Activated naive CD8-positive, alpha-beta T cell (primary cell): ENCODE measurements at regions not wholly inside any gene's neighbourhood (a gene's known extent, or its start where the extent isn't known, plus 50 kb on each side); places are given as distances from the start of the nearest gene placed in this dataset.

Source experiments
- H3K27ac Mint-ChIP-seq: one replicate; pipeline ENCODE4 v1.8.0; 2021; ENCODE audit warnings: mixed read lengths
- H3K27me3 Mint-ChIP-seq: one replicate; pipeline ENCODE4 v1.8.0; 2021; ENCODE audit warnings: mixed read lengths
- H3K36me3 Mint-ChIP-seq: one replicate; pipeline ENCODE4 v1.8.0; 2021; ENCODE audit warnings: mixed read lengths
- H3K4me1 Mint-ChIP-seq: one replicate; pipeline ENCODE4 v1.8.0; 2021; ENCODE audit warnings: low read depth, mixed read lengths
- H3K4me3 Mint-ChIP-seq: one replicate; pipeline ENCODE4 v1.8.0; 2021; ENCODE audit warnings: mild to moderate bottlenecking, mixed read lengths
- H3K9me3 Mint-ChIP-seq: one replicate; pipeline ENCODE4 v1.8.0; 2021; ENCODE audit warnings: low read depth, mixed read lengths

DNA sequence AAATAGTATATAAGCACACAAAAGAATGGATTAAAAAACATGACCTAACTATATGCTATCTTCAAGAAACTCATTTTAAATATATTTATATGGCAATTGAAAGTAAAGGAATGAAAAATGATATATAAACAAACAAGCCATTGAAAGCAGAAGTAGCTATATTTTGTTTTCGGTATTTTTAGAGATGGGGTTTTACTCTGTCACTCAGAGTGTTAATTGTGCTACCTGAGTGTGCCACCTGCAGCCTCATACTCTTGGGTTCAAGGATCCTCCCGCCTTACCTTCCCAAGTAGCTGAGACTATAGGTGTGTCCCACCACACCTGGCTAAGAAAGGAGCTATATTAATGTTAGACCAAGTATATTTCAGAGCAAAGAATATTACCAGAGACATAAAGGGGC, 624.1 kb downstream of the BUD13 start:
- no peaks in the 10 kb centered on the region for H3K4me1 Mint-ChIP-seq
- no peaks in the 10 kb centered on the region for H3K36me3 Mint-ChIP-seq
- peaks cover 13% of the 10 kb centered on the region for H3K27me3 Mint-ChIP-seq
- peaks cover 4% of the 10 kb centered on the region for H3K9me3 Mint-ChIP-seq
- H3K4me3 Mint-ChIP-seq: no peak overlapping the region
- H3K27ac Mint-ChIP-seq: no peak overlapping the region

DNA sequence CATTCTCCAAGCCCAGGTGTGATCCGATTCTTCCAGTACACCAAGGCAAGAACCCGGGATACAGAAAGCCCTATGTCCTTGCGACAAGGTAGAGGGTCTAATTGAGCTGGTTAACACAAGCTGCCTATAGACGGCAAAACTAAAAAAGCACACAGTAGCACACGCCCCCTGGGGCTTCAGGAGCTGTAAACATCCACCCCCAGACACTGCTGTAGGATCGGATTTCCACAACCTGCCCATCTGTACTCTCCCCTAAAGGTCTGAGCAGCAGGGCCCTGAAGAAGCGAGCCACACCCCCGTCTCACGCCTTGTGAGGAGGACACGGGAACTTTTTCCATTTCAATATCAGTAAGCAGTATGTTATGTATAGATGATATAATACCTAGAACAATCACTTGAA, 624.7 kb downstream of the BUD13 start:
- no peak overlapping the region for H3K4me3 Mint-ChIP-seq
- H3K4me1 Mint-ChIP-seq: no peaks in the 10 kb centered on the region
- H3K36me3 Mint-ChIP-seq: no peaks in the 10 kb centered on the region
- H3K27me3 Mint-ChIP-seq: peaks cover 13% of the 10 kb centered on the region
- no peak overlapping the region for H3K27ac Mint-ChIP-seq
- H3K9me3 Mint-ChIP-seq: peaks cover 4% of the 10 kb centered on the region

DNA sequence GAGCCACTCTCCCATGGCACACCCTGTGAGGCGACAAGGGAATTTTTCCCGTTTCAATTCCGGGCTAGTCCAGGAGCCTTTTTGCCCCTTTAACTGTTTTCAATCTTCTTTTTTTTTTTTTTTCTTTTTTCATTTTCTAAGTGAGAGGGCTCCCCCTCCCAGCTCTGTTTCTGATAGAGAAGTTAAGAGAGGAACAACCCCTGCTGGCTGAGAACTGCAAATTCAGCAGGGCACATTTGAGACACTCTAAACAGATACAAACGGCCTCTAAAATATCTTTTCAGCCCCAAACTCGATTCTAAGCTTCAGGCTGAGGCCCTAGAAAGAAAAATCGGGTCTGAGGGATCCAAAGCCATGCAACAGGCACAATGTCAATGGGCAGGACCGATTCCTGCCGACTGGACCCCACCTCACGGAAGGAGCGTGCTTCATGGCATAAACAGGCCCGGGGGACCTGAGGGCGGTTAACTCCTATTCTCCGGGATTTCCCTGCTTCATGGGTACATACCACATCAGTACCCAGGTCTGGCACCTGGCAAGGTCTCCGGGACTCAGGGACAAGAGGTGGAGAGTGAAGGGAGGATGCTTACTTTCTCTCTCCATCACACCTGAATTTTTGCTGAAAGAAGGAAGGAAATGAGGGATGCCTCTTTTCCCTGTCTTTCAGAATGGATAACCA, 627.5 kb downstream of the BUD13 start:
- H3K27me3 Mint-ChIP-seq: peaks cover 12% of the 10 kb centered on the region

DNA sequence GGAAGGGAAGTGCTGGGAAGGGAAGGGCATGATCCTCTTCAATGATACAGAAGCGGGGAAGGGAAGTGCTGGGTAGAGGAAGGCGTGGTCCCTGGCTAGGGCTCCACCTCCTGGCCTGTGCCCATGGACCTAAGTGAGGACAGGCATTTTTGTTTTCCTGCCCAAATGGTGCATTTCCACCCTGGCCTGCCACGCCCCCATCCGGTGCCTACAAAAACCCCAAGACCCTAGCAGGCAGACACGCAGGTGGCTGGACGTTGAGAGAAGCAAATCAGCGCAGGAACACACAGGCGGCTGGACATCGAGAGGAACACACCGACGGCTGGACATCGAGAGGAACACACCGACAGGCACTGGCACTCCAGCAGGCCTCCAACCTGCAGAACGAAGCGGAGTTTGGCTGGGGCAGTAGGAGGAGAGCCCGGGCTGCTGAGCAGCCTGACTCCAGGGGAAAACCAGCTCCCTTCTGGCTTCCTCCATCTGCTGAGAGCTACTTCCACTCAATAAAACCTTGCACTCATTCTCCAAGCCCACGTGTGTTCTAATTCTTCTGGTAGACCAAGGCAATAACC, 628.3 kb downstream of the BUD13 start:
- peaks cover 13% of the 10 kb centered on the region for H3K27me3 Mint-ChIP-seq
- no peaks in the 10 kb centered on the region for H3K9me3 Mint-ChIP-seq
- no peaks in the 10 kb centered on the region for H3K4me1 Mint-ChIP-seq
- no peak overlapping the region for H3K4me3 Mint-ChIP-seq
- no peak overlapping the region for H3K27ac Mint-ChIP-seq
- H3K36me3 Mint-ChIP-seq: no peaks in the 10 kb centered on the region

More for the DNA sequence above, 627.5 kb downstream of the BUD13 start:
- Mint-ChIP-seq H3K36me3 (no peaks in the 10 kb centered on the region), H3K9me3 (no peaks in the 10 kb centered on the region), H3K4me1 (no peaks in the 10 kb centered on the region), H3K27ac (no peak overlapping the region), H3K4me3 (no peak overlapping the region)

DNA sequence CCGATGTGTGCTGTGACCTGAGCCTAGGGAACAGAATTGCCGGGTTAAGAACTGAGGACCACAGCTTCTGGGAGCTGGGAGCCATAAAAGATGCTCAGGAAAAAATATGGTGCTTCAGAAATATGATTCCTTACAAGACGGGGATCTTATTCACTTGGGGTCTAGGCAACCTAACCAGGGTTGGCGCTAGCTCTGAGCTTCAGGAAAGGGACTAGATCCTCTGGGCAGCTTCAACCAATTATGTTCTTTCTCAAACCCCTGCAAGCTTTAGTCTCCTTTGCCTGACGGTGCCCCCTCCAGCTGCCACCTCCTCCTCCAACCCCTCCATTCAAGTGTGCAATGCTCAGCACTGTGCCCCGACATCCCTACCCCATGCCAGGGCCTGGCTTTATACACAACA, 634.1 kb upstream of the CADM1 start:
- Mint-ChIP-seq H3K9me3 (no peaks in the 10 kb centered on the region), H3K27ac (no peak overlapping the region), H3K36me3 (no peaks in the 10 kb centered on the region), H3K27me3 (peaks cover 3% of the 10 kb centered on the region), H3K4me1 (no peaks in the 10 kb centered on the region), H3K4me3 (no peak overlapping the region)

DNA sequence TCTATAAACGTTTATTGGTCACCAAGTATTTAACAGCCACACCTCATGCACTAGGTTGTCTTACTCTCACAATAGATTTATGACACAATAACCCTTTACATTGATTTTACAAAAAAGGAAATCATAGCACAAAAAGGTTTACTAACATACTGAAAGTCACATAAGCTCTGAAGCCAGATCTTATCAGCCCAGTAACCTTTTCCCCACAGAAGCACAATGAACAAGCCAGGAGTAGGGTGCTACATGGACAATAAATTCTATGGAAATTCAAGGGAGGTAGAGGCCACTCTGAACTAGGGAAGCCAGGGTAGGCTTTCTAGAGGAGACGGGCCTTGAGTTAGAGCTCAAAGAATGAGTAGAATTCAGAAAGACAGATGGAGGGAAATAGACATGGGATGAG, 633.5 kb upstream of the CADM1 start:
- H3K9me3 Mint-ChIP-seq: no peaks in the 10 kb centered on the region
- H3K36me3 Mint-ChIP-seq: no peaks in the 10 kb centered on the region
- no peaks in the 10 kb centered on the region for H3K4me1 Mint-ChIP-seq
- no peak overlapping the region for H3K27ac Mint-ChIP-seq
- H3K27me3 Mint-ChIP-seq: peaks cover 3% of the 10 kb centered on the region
- no peak overlapping the region for H3K4me3 Mint-ChIP-seq

DNA sequence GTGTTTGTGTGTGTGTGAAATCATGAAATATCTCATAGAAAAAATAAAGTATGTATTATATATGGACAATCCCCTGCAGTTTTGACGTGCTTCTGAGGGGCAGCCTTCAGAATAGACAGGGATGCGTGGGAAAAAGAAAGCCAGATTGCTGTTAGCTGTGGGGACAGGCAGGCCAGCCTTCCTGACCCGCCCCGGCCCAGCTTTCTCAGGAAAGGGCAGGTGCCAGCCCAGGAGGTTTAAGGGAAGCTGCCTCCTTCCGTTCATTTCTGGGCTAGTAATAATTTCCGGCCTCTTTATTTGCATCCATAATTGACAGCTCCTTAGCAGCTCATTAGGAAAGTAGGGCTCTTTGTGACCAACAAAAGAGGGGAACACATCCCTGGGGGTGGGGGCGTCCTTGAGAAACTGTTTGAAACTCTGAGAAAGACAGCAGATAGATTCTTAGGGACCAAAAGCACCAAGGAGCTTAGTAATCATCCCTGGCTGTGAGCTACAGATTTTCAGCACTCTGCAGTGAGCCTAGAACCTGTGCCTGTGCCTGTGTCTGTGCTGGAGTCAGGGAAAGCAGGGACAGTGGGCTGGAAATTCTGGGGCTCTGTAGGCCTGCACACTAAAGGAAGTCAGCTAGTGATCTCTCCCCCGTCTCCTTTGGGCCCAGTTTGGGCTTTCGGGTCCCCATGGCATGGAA, 632.9 kb upstream of the CADM1 start:
- Mint-ChIP-seq H3K36me3 (no peaks in the 10 kb centered on the region), H3K27me3 (peaks cover 3% of the 10 kb centered on the region), H3K9me3 (no peaks in the 10 kb centered on the region), H3K4me3 (no peak overlapping the region), H3K4me1 (no peaks in the 10 kb centered on the region), H3K27ac (no peak overlapping the region)

DNA sequence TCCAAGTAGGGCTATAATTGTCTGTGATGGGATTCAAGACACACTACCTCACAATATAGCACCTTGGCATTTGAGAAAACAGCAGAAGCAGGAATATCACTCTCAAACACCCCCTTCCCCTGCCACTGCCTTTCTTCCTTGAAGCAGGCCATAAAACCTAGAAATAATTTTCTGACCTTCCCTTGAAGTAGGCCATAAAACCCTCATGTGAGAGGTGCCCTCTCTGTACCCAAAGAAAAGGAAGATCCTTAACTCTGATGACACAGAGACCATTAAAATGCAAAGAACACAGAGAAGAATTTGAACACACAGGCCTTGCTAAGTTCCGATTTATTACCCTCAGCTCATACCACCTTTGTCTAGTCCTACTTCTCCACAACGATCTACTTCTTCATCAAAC, 631.7 kb upstream of the CADM1 start:
- H3K4me3 Mint-ChIP-seq: no peak overlapping the region
- H3K9me3 Mint-ChIP-seq: no peaks in the 10 kb centered on the region
- H3K27ac Mint-ChIP-seq: no peak overlapping the region
- peaks cover 3% of the 10 kb centered on the region for H3K27me3 Mint-ChIP-seq
- H3K4me1 Mint-ChIP-seq: no peaks in the 10 kb centered on the region
- no peaks in the 10 kb centered on the region for H3K36me3 Mint-ChIP-seq

DNA sequence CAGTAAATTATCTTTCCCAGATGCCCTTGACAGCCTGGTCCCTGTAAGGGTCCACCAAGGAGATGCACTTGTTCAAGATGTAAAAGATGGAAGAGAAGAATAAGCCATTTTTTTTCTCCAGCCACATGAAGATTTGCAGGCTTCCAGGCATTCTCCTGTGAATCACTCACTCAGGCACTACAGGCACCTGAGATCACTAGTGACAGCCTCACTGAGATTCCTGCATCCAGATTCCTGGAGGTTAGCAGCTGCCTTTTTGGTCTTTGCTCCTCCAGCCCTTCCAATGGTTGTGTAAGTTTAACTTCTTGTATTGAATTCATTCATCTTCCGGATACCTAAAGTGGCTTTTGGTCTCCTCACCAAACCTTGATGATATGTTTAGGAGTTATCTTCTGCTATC, 630.2 kb upstream of the CADM1 start:
- Mint-ChIP-seq H3K9me3 (no peaks in the 10 kb centered on the region), H3K4me1 (no peaks in the 10 kb centered on the region), H3K27ac (no peak overlapping the region), H3K36me3 (no peaks in the 10 kb centered on the region), H3K4me3 (no peak overlapping the region), H3K27me3 (no peaks in the 10 kb centered on the region)

DNA sequence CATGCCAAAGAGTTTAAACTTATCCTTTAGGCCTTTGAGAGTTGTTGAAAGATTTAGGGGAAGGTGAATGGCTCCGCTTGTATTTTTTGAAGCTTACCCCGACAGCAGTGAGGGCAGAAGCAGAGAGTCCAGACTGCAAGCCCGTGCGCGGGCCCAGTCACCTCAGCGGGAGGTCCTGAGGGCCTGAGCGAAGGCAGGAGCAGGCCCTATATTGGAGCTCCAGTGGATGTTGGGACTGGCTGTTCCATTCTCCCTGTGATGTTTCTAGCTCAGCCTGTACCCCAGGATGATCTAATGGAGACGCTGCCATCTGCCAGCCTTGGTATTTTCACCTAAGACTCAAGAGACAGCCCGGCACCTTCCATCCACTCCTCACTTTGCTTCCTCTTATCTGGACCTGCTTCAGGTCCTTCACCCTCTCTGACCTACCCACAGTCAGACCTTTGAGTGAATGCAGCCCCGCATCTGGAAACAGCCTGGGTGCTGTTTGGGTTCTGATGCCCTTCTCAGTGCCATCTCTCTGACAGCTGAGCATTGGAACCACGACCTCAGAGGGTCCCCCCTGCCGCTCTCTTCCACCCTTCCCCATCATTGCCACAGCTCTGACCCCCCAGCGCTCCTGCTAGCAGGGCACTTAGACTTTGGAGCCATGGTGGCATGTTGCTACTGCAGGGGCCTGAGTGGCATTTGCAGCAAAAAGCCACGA, 628.2 kb upstream of the CADM1 start:
- Mint-ChIP-seq H3K36me3 (no peaks in the 10 kb centered on the region), H3K4me1 (no peaks in the 10 kb centered on the region), H3K4me3 (no peak overlapping the region), H3K9me3 (no peaks in the 10 kb centered on the region), H3K27ac (no peak overlapping the region), H3K27me3 (no peaks in the 10 kb centered on the region)

DNA sequence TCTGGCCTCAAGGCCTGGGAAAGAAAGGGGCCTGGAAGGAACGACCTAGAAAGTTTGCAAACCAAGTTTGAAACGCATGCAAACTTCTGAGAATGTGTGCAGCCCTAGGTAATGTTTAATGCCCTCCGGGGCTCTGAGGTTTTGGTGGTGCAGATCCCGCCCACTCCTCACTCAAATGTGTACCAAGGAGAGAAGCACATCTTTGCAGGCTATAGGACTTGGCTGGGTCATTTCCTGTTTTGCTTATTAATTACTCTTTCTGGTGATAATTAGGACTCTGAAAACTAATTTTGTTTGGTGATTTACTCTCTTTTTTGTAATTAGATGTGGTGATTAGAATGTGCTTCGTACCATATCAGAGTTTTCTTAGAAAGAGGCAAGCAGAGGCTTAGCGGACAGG, 625.9 kb upstream of the CADM1 start:
- Mint-ChIP-seq H3K36me3 (no peaks in the 10 kb centered on the region), H3K27ac (no peak overlapping the region), H3K9me3 (no peaks in the 10 kb centered on the region), H3K27me3 (no peaks in the 10 kb centered on the region), H3K4me1 (no peaks in the 10 kb centered on the region), H3K4me3 (no peak overlapping the region)

DNA sequence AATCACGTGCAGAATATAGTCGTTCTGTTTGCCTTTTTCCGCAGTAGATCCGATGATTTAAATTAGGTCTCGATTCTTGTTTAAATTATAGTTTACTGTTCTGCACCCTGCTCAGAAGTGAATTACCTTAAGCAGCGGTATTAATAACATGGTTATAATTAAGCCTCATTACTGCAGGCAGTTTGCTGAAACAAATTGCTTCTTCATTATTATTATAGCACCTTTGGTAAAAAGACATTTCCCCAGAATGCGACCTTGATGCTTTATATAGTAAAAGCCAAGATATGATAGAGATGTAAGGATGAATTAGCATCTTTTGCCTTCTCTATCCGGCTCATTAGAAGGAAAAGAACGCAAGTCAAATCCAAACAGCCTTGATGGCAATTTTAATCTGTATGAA, 625.2 kb upstream of the CADM1 start:
- Mint-ChIP-seq H3K4me3 (no peak overlapping the region), H3K36me3 (no peaks in the 10 kb centered on the region), H3K4me1 (no peaks in the 10 kb centered on the region), H3K9me3 (no peaks in the 10 kb centered on the region), H3K27me3 (no peaks in the 10 kb centered on the region), H3K27ac (no peak overlapping the region)

DNA sequence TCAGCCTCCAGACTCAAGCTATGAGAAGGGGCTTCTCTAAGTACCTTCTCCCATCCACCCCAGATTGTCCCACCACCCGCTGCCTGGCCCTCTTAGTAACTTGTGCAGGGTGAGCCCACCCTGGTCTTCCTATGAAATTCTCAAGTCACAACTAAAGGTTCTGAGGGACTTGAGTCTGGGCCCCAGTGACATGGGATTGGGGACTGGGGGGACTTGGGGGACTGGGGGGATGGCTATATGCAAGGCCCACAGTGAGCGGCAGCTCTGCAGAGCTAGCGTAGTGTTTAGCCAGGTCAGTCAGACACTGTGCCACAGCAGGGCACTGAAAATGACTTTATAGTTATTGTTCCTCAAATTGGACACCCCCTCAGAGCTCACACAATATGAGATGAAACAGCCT, 622.3 kb upstream of the CADM1 start:
- Mint-ChIP-seq H3K27me3 (no peaks in the 10 kb centered on the region), H3K36me3 (no peaks in the 10 kb centered on the region), H3K9me3 (no peaks in the 10 kb centered on the region), H3K4me1 (no peaks in the 10 kb centered on the region), H3K27ac (no peak overlapping the region), H3K4me3 (no peak overlapping the region)

DNA sequence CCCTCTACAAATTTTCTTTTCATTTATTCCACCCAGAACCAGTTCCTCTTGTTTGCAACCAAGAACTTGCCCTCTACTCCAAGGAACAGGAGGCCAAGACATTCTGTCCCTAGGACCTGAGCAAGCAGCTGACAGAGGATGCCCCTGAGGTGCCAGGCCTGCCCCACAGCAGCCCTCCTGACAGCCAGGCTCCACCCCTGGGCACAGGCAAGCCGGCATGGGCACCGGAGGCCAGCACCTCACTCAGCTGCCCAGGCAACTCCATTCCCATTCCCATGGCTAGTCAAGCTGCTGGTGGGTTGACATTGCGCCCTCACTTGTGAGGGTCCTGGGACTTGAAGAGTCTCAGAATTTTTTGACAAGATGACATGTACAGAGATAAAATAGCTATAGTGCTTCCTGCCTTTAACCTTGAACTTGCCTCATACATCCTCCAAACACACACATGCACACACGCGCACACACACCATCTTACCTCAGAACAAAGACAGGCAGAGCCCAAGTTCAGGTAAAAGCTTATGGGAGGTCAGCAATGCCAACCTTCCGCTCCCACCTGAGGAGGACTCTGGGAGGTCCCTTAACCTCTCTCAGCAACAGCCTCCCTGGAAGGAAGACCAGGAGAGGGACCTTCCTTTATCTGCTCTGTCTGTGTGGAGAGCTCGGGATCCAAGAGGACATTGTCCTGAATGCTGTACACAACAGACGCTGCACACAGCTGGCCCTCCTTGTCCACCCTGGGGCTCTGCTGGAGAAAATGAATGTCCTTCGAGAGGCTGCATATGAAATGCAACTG, 620.9 kb upstream of the CADM1 start:
- Mint-ChIP-seq H3K4me3 (no peak overlapping the region), H3K36me3 (no peaks in the 10 kb centered on the region), H3K27me3 (no peaks in the 10 kb centered on the region), H3K9me3 (no peaks in the 10 kb centered on the region), H3K4me1 (no peaks in the 10 kb centered on the region), H3K27ac (no peak overlapping the region)

DNA sequence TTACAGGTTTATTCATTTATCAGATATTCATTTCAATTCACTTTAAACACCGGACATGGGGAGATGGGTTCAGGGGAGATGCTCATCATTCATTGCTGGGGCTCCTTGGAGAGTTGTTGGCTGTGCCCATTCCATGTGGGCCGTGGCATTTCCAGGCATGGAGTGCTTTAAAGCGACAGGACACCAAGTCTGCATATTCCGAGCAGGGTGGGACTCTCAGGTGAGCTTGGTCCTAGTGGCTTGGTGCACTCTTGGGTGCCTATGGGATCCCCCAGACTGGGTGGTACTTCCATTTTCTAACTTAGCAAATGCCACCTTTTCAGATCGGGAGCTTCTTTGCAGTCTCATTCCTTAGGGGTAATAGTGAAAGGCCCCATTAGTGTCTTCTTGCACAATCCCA, 619.5 kb upstream of the CADM1 start:
- Mint-ChIP-seq H3K27ac (no peak overlapping the region), H3K27me3 (peaks cover 2% of the 10 kb centered on the region), H3K4me3 (no peak overlapping the region), H3K9me3 (peaks cover 4% of the 10 kb centered on the region), H3K4me1 (no peaks in the 10 kb centered on the region), H3K36me3 (no peaks in the 10 kb centered on the region)
